A673 (cell line): ENCODE measurements at regions not wholly inside any gene's neighbourhood (a gene's known extent, or its start where the extent isn't known, plus 50 kb on each side); places are given as distances from the start of the nearest gene placed in this dataset.

ENCODE experiments used
- EZH2 ChIP-seq: fragments of 200-600 bp; sonication (generic); IDR thresholded peaks from 2 replicates; pipeline ENCODE4 v1.6.1; 2017; ENCODE audit warnings: borderline replicate concordance, low read depth, mild to moderate bottlenecking, mixed read lengths, antibody characterized with exemption, low read length; ENCODE audit not compliant: poor library complexity, severe bottlenecking
- TF ChIP-seq, protein P1 (sequence below): fragments of 300-800, 200-600 bp; sonication (generic); conservative IDR thresholded peaks from 2 replicates; pipeline ENCODE4 v1.5.1; 2017; ENCODE audit warnings: low read depth, mild to moderate bottlenecking, antibody characterized with exemption, low read length, moderate library complexity, mixed read lengths

DNA sequence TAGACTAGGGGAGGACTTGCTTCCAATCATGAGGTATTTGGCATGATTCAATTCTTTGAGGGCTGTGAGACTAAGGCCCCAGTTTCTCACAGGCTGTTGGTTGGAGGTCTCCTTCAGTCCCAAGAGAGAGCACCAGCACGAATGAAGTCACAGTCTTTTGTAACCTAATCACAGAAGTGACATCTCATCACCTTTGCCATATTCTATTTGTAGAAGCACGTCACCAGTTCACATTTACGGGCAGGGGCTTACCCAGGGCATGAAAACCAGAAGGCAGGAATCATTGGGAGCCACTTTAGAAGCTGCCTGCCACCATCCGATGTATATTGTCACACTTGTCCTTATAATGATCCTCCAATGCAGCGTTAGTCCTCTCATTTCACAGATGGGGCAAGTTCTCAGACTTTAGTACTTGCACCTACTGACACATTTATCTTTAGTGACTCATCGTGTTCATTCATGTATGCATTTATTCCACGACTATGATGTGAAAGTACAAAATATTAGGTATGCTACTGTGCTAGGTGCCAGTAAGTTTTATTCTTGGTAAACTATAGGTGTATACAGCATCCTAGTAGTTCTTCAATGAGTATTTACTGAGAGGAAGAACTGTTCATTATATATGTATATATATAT lies 163.8 kb upstream of the PGRMC2 start:
- TF ChIP-seq, protein P1, sequence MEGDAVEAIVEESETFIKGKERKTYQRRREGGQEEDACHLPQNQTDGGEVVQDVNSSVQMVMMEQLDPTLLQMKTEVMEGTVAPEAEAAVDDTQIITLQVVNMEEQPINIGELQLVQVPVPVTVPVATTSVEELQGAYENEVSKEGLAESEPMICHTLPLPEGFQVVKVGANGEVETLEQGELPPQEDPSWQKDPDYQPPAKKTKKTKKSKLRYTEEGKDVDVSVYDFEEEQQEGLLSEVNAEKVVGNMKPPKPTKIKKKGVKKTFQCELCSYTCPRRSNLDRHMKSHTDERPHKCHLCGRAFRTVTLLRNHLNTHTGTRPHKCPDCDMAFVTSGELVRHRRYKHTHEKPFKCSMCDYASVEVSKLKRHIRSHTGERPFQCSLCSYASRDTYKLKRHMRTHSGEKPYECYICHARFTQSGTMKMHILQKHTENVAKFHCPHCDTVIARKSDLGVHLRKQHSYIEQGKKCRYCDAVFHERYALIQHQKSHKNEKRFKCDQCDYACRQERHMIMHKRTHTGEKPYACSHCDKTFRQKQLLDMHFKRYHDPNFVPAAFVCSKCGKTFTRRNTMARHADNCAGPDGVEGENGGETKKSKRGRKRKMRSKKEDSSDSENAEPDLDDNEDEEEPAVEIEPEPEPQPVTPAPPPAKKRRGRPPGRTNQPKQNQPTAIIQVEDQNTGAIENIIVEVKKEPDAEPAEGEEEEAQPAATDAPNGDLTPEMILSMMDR: no peak
- TF ChIP-seq EZH2: no peak
